ENCODE measurements at regions not wholly inside any gene's neighbourhood (a gene's known extent, or its start where the extent isn't known, plus 50 kb on each side); places are given as distances from the start of the nearest gene placed in this dataset.
"Not testable (repeated sequence)": the region's sequence is repeated elsewhere in the genome, so short reads cannot be mapped to it uniquely, and the experiment has no call there.

- in situ Hi-C loops (cut with HindIII; ENCODE audit: low pct_unique_long_range_greater_than_20kb, low sequenced_read_pairs) = no loop called here
- no peak for DNase-seq (ENCODE audit: low read depth in 1 of 2, low spot score in 1 of 2)
- no peak for TF ChIP-seq JUND (IDR thresholded peaks at IDR 0.05; ENCODE audit: low read depth)
These were observed 61.1 kb upstream of the SEM1 start for GRCh38 chr7:96770758-96771157.

- no peak for TF ChIP-seq JUND (IDR thresholded peaks at IDR 0.05; ENCODE audit: low read depth)
- DNase-seq (ENCODE audit: low read depth in 1 of 2, low spot score in 1 of 2) = no peak
- in situ Hi-C loops (cut with HindIII; ENCODE audit: low pct_unique_long_range_greater_than_20kb, low sequenced_read_pairs) = no loop called here
These were observed 62.6 kb upstream of the SEM1 start for GRCh38 chr7:96772139-96772694.

DNA sequence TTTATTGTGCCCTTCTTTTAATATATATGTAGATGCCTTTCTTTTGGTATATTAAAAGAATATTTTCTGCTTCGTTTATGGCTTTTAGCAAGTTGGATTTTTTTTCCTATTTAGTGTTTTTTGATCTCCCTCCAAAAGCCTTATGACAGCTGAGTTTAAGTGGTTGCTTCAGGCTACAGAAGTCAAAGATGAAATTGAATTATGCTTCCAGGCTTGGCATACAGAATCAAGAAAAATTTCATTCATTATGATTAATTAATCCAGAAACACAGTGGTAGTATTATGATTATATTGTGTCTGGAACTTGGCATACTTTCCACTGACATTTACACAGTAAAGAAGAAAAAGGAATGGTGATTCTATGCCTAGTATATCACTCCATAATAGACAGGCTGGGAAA lies 63.8 kb upstream of the SEM1 start:
- in situ Hi-C loops (cut with HindIII; ENCODE audit: low pct_unique_long_range_greater_than_20kb, low sequenced_read_pairs) = no loop called here
- DNase-seq (ENCODE audit: low read depth in 1 of 2, low spot score in 1 of 2) = no peak
- no peak for TF ChIP-seq JUND (IDR thresholded peaks at IDR 0.05; ENCODE audit: low read depth)

DNA sequence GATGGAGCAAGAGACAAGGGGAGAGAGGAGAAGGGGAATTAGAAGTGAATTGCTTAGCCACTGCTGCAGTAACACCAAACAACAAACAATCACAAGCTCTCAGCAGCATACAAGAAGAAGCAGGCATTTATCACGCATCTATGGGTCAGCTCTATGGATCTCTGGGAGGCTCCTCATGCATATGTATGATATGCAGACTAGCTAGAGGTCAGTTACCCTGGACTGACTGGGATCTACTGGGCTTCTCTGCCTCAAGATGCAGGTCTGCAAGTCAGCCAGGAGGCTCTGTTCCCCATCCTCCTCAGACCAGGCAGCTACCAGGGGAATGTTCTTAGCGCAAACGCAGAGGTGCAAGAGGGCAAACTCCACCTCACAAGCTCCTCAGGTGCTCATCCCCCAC lies 64.7 kb upstream of the SEM1 start:
- TF ChIP-seq JUND (IDR thresholded peaks at IDR 0.05; ENCODE audit: low read depth) = no peak
- in situ Hi-C loops (cut with HindIII; ENCODE audit: low pct_unique_long_range_greater_than_20kb, low sequenced_read_pairs) = no loop called here
- no peak for DNase-seq (ENCODE audit: low read depth in 1 of 2, low spot score in 1 of 2)

- TF ChIP-seq JUND (IDR thresholded peaks at IDR 0.05; ENCODE audit: low read depth) = no peak
- in situ Hi-C loops (cut with HindIII; ENCODE audit: low pct_unique_long_range_greater_than_20kb, low sequenced_read_pairs) = no loop called here
- DNase-seq (ENCODE audit: low read depth in 1 of 2, low spot score in 1 of 2) = no peak
These were observed 65.4 kb upstream of the SEM1 start for GRCh38 chr7:96775046-96775445.

GRCh38 chr7:96778263-96778662 lies 68.6 kb upstream of the SEM1 start:
- DNase-seq (ENCODE audit: low read depth in 1 of 2, low spot score in 1 of 2) = no peak
- TF ChIP-seq JUND (IDR thresholded peaks at IDR 0.05; ENCODE audit: low read depth) = no peak
- in situ Hi-C loops (cut with HindIII; ENCODE audit: low pct_unique_long_range_greater_than_20kb, low sequenced_read_pairs) = no loop called here

DNA sequence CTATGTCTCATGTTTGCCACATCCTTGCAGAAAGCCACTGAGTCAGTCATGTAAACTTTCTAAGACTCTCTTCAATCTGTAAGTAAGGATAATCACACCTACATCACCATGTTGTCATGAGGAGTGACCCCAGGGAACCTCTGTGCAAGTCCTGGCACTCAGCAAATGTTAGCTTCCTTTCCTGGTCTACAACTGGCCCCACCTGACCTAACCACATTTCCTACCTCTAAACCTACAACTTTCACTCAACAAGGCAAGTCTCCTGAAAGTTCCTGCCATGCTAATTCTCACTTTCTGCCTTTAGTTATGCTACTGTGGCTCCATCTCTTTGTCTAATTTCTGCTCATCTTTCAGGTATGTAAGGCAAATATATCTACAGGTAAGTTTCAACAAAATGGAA lies 72.3 kb upstream of the SEM1 start:
- TF ChIP-seq JUND (IDR thresholded peaks at IDR 0.05; ENCODE audit: low read depth) = no peak
- in situ Hi-C loops (cut with HindIII; ENCODE audit: low pct_unique_long_range_greater_than_20kb, low sequenced_read_pairs) = no loop called here
- DNase-seq (ENCODE audit: low read depth in 1 of 2, low spot score in 1 of 2) = no peak

- DNase-seq (ENCODE audit: low read depth in 1 of 2, low spot score in 1 of 2); in situ Hi-C loops (cut with HindIII; ENCODE audit: low pct_unique_long_range_greater_than_20kb, low sequenced_read_pairs): not testable (repeated sequence)
These were observed 73.1 kb upstream of the SEM1 start for GRCh38 chr7:96782686-96783298.

DNA sequence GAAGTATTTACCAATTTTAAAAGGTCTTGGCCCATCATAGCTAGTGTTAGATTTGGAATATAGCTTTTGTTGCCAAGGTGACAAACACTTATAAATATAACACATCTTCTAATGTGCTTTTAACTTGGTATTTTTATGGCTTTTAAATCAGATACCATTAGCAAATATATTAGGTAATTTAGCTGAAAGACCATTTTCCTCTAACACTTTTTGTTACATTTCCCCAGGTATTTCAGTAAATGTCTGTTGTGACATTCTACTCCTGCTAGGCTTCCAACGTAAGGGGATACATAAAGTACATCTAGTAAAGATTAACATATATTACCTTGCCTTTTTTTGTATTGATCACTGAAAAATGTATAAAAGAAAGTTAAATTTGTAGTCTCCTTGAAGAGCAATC lies 75.0 kb upstream of the SEM1 start:
- DNase-seq (ENCODE audit: low read depth in 1 of 2, low spot score in 1 of 2) = no peak
- no peak for TF ChIP-seq JUND (IDR thresholded peaks at IDR 0.05; ENCODE audit: low read depth)
- in situ Hi-C loops (cut with HindIII; ENCODE audit: low pct_unique_long_range_greater_than_20kb, low sequenced_read_pairs) = no loop called here

DNA sequence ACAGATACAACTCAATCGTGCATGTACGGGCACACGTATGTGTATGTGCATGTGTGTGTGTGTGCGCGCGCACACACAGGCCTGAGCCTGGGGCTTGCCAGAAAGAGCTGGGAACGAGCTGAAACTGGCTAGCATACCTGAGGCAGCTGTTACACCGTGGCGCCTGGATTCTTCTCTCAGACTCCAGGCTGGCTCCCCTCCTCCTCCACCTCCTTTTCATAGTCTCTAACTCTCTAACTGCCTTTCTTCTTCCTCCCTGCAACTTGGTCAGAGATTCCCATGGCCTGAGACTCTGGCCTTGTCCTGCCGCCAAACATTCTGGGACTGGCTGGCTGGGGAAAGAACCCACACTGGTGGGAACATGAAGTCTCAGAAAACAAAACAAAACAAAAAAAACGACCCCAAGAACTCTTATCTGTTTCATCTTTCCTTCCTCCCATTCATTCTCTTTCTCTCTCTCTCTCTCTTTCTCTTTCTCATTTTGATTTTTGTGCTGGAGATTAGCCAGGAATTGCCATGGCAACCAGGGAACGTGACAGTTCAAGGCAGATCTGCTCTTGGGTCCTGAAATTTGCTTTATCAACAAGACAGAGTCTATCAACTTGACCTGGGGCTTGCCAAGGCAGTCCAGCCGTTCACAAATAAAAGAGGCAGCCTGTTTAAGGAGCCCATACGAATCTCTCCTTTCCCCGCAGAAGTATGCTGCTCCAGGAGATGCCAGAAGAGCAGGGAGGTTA lies 76.8 kb upstream of the SEM1 start:
- TF ChIP-seq JUND (IDR thresholded peaks at IDR 0.05; ENCODE audit: low read depth) = no peak
- in situ Hi-C loops (cut with HindIII; ENCODE audit: low pct_unique_long_range_greater_than_20kb, low sequenced_read_pairs) = no loop called here
- DNase-seq (ENCODE audit: low read depth in 1 of 2, low spot score in 1 of 2) = no peak

GRCh38 chr7:96786998-96787395 lies 77.4 kb upstream of the SEM1 start:
- no peak for DNase-seq (ENCODE audit: low read depth in 1 of 2, low spot score in 1 of 2)
- in situ Hi-C loops (cut with HindIII; ENCODE audit: low pct_unique_long_range_greater_than_20kb, low sequenced_read_pairs) = no loop called here
- no peak for TF ChIP-seq JUND (IDR thresholded peaks at IDR 0.05; ENCODE audit: low read depth)

GRCh38 chr7:96789914-96790313 lies 80.3 kb upstream of the SEM1 start:
- no peak for TF ChIP-seq JUND (IDR thresholded peaks at IDR 0.05; ENCODE audit: low read depth)
- DNase-seq (ENCODE audit: low read depth in 1 of 2, low spot score in 1 of 2) = no peak
- in situ Hi-C loops (cut with HindIII; ENCODE audit: low pct_unique_long_range_greater_than_20kb, low sequenced_read_pairs) = no loop called here

GRCh38 chr7:96792115-96792514 lies 82.5 kb upstream of the SEM1 start:
- no peak for DNase-seq (ENCODE audit: low read depth in 1 of 2, low spot score in 1 of 2)
- in situ Hi-C loops (cut with HindIII; ENCODE audit: low pct_unique_long_range_greater_than_20kb, low sequenced_read_pairs) = no loop called here
- TF ChIP-seq JUND (IDR thresholded peaks at IDR 0.05; ENCODE audit: low read depth) = no peak
